Glutamatergic neuron (in vitro differentiated cells): ENCODE measurements at regions not wholly inside any gene's neighbourhood (a gene's known extent, or its start where the extent isn't known, plus 50 kb on each side); places are given as distances from the start of the nearest gene placed in this dataset.

Experiments used
- DNase-seq: peaks from one replicate; pipeline ENCODE4 v3.0.0; 2022
- H3K27ac Mint-ChIP-seq: one replicate; pipeline ENCODE4 v1.8.0; 2020; ENCODE audit warnings: mild to moderate bottlenecking, mixed read lengths, inconsistent platforms; ENCODE audit not compliant: unreplicated experiment
- H3K27me3 Mint-ChIP-seq: one replicate; pipeline ENCODE4 v1.8.0; 2020; ENCODE audit warnings: mild to moderate bottlenecking, moderate library complexity, mixed read lengths, inconsistent platforms; ENCODE audit not compliant: unreplicated experiment
- H3K36me3 Mint-ChIP-seq: one replicate; pipeline ENCODE4 v1.8.0; 2020; ENCODE audit warnings: mild to moderate bottlenecking, mixed read lengths, inconsistent platforms; ENCODE audit not compliant: unreplicated experiment
- H3K4me1 Mint-ChIP-seq: one replicate; pipeline ENCODE4 v1.8.0; 2020; ENCODE audit warnings: mild to moderate bottlenecking, low read depth, mixed read lengths, inconsistent platforms; ENCODE audit not compliant: unreplicated experiment
- H3K4me3 Mint-ChIP-seq: one replicate; pipeline ENCODE4 v1.8.0; 2020; ENCODE audit warnings: mild to moderate bottlenecking, mixed read lengths, inconsistent platforms; ENCODE audit not compliant: unreplicated experiment
- H3K9me3 Mint-ChIP-seq: one replicate; pipeline ENCODE4 v1.8.0; 2020; ENCODE audit warnings: mild to moderate bottlenecking, moderate library complexity, mixed read lengths, inconsistent platforms; ENCODE audit not compliant: unreplicated experiment
- TF ChIP-seq, protein P1 (sequence below): fragments of 200-600 bp; sonication (generic); IDR thresholded peaks from one replicate; pipeline ENCODE4 v1.5.0; 2021; ENCODE audit not compliant: partially characterized antibody, unreplicated experiment

DNA sequence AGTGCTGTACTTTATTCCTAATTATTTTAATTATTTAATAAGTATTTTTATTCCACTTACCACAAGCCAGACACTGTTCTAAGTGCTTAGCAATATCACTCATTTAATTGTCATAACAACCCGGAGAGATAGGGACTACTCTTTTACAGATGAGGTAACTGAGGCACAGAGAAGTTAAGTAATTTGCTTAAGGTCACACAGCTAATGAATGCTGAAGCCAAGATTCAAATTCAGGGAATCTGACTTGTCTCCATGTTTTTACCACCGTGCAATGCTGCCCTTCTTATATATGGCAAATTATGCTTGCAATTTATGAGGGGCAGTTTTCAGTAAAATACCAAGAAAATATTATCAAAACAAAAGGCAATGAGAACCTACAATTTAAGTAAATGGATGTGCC is 168.4 kb upstream of the KIF2A start:
- H3K27me3 Mint-ChIP-seq: peaks cover 2% of the 10 kb centered on the region
- H3K36me3 Mint-ChIP-seq: no peaks in the 10 kb centered on the region
- no peaks in the 10 kb centered on the region for H3K9me3 Mint-ChIP-seq
- TF ChIP-seq, protein P1, sequence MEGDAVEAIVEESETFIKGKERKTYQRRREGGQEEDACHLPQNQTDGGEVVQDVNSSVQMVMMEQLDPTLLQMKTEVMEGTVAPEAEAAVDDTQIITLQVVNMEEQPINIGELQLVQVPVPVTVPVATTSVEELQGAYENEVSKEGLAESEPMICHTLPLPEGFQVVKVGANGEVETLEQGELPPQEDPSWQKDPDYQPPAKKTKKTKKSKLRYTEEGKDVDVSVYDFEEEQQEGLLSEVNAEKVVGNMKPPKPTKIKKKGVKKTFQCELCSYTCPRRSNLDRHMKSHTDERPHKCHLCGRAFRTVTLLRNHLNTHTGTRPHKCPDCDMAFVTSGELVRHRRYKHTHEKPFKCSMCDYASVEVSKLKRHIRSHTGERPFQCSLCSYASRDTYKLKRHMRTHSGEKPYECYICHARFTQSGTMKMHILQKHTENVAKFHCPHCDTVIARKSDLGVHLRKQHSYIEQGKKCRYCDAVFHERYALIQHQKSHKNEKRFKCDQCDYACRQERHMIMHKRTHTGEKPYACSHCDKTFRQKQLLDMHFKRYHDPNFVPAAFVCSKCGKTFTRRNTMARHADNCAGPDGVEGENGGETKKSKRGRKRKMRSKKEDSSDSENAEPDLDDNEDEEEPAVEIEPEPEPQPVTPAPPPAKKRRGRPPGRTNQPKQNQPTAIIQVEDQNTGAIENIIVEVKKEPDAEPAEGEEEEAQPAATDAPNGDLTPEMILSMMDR: no peak
- H3K4me3 Mint-ChIP-seq: no peak overlapping the region
- no peak overlapping the region for H3K27ac Mint-ChIP-seq
- peaks cover 1% of the 10 kb centered on the region for H3K4me1 Mint-ChIP-seq
- no peak for DNase-seq

DNA sequence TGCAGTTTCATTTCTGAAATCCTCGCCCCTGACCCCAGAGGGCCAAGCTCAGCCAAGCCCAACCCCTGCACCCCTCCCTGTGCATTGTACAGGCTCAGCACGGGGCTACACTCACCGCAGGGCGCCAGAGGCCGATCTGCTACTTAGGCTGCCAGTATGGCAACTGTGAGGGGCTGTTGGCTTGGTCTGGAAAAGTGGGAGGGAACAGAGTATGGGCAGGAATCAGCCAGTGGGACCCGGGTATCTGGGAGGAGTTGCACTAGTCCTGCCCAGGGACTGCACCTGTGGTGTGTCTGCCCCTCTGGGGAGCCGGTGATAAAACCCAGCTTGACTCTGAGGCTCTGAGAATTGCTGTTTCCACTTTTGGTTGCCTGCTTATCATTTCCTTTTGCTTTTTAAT is 167.4 kb upstream of the KIF2A start:
- no peak for DNase-seq
- Mint-ChIP-seq H3K4me3 (no peak overlapping the region), H3K27me3 (peaks cover 2% of the 10 kb centered on the region), H3K9me3 (no peaks in the 10 kb centered on the region), H3K36me3 (no peaks in the 10 kb centered on the region), H3K4me1 (peaks cover 1% of the 10 kb centered on the region), H3K27ac (no peak overlapping the region)
- TF ChIP-seq, protein P1: no peak

DNA sequence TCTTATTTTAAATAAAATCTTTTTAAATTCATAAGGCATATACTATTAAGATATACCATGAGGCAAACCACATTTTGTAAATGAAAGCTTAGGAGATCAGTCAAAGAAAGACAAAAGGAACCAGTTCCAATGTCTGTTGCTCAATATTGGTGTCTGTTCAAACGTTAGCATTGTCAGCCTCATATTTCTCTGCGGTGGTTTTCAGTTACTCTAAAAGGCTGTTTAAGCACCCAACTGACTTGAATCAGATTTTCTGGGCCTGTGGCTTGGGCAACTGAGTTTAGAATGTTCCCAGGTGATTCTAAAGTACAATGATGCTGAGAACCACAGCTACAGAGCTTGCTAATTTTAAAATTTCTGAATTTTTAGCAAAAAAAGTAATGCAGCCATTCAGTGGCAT is 166.3 kb upstream of the KIF2A start:
- Mint-ChIP-seq H3K4me1 (peaks cover 1% of the 10 kb centered on the region), H3K27me3 (peaks cover 2% of the 10 kb centered on the region), H3K36me3 (no peaks in the 10 kb centered on the region), H3K9me3 (no peaks in the 10 kb centered on the region), H3K4me3 (no peak overlapping the region), H3K27ac (no peak overlapping the region)
- no peak for DNase-seq
- TF ChIP-seq, protein P1: no peak

DNA sequence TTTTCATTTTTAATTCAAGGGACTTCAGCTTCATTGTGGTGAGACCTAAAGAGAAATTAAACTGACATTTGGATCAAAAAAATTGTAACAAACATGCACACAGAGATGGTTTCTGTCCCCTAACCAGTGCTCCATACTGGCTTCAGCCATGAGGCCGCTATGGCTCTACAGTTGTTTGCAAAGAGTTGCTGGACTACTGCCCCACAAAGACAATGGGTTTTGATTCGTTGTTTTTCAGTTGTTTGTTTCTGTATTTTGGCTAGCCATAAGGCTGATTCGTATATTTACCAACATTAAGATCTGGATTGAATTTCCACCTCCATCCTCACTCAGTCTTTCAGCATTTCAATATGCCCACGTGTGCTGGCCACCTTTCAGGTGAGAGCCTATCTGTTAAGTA is 163.7 kb upstream of the KIF2A start:
- Mint-ChIP-seq H3K9me3 (peaks cover 1% of the 10 kb centered on the region), H3K36me3 (peaks cover 8% of the 10 kb centered on the region), H3K27me3 (peaks cover 3% of the 10 kb centered on the region), H3K4me3 (no peak overlapping the region), H3K4me1 (peaks cover 1% of the 10 kb centered on the region), H3K27ac (no peak overlapping the region)
- no peak for DNase-seq
- TF ChIP-seq, protein P1: no peak

DNA sequence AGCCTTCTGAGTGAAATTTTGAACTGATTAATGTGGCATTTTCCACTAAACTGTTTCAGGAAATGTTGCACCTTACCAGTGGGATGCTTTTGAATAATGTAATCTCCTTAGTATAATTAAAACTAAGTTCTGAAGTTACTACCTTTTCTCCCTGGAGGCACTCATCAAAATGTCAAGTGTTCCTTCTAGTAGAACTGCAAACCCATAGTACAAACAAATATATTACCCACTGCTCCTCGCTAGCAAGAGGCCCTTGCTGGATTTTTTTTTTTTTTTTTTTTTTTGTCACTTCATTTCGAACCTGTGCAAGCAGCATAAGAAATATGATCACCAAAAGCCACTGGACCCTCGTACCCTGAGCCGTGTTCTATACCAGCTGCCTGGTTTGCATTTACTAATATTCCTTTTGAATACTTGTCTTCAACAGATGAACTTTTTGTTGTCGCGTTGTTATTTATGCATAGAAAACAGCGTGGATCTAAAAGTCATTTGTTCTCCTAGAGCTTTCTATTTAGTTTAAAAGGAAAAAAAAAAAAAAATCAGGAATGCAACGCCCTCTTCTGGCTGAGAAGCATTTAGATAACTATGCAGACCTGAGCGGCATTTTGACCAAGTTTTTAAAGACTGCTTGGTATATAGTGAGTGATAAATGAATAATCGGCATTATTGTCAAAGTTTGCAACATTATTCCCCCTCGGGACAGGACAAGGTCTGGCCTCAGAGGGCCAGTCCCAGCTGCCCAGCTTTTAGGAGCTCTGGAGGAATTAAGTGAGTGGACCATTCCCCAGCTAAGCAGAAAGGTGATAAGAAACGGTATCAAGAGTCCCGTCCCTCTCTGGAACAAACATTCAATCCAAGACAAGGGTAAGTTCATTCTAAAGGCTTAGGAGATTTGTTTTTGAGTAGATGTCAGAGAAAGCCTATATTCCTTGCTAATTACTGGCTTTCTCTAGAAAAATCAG is 162.5 kb upstream of the KIF2A start:
- no peak for DNase-seq
- peaks cover 8% of the 10 kb centered on the region for H3K36me3 Mint-ChIP-seq
- H3K9me3 Mint-ChIP-seq: peaks cover 1% of the 10 kb centered on the region
- TF ChIP-seq, protein P1: peak; percentile 61
- no peak overlapping the region for H3K27ac Mint-ChIP-seq
- no peak overlapping the region for H3K4me3 Mint-ChIP-seq
- peaks cover 3% of the 10 kb centered on the region for H3K27me3 Mint-ChIP-seq
- peaks cover 1% of the 10 kb centered on the region for H3K4me1 Mint-ChIP-seq
